AG08396 (cell line): ENCODE measurements at regions not wholly inside any gene's neighbourhood (a gene's known extent, or its start where the extent isn't known, plus 50 kb on each side); places are given as distances from the start of the nearest gene placed in this dataset.

Experiments
- DNase-seq: peaks from one replicate; pipeline ENCODE4 v3.0.0; 2012; ENCODE audit warnings: low spot score, mixed read lengths

- no peak for DNase-seq
Observed at GRCh38 chr10:8424555-8425211, 370.2 kb downstream of the GATA3 start.

GRCh38 chr10:8428654-8429053, 374.2 kb downstream of the GATA3 start:
- DNase-seq, result no peak

DNA sequence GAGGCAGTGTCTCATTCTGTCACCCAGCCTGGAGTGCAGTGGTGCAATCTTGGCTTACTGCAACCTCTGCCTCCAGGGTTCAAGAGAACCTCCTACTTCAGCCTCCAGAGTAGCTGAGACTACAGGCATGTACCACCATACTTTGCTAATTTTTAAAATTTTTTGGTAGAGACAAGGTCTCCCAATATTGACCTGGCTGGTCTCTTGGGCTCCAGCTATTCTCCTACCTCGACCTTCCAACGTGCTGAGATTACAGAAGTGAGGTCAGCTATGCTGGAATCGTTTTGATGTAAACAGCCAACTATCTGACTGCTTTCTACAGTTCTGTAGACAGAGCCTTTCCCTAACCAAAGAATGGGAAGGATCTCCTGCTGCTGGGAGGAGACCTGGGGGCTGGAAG, 375.8 kb downstream of the GATA3 start:
- DNase-seq, result no peak

DNA sequence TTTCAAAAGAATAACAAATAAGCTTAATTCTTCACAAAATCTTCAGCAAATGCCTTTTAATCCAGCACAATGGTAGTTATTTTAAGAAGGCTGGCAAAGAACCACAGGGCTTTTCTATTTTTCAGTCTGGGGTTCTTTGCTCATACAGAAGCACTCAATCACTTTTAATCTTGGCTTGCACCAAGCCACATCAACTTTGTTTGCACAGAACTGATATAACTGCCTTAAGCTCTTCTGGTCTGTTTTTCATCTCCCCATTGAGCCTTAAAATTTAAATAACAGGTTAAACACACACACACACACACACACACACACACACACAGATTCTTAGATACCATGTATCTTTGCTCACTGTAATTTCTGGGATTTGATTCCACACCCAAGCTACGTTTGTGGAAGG, 377.0 kb downstream of the GATA3 start:
- DNase-seq, result no peak

GRCh38 chr10:8435186-8436055, 380.9 kb downstream of the GATA3 start:
- DNase-seq, result no peak

DNA sequence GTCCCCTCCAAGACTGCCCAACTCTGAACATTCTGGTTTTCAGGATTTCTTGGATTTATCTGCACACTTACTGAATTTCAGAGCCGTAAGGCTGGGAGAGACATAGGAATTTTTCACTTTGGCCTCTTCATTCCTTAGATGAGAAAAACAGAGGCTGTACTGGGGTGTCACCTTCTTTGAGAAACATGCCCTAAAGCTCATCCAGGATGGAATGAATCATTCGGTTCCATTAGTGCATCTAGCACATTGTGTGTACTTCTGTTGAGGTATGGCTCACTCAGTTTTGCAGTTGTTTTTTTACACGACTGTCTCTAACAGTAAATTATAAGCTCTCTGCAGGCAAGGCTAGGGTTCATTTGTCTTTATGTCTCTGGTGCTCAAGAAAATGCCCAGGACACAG, 383.4 kb downstream of the GATA3 start:
- no peak for DNase-seq

DNA sequence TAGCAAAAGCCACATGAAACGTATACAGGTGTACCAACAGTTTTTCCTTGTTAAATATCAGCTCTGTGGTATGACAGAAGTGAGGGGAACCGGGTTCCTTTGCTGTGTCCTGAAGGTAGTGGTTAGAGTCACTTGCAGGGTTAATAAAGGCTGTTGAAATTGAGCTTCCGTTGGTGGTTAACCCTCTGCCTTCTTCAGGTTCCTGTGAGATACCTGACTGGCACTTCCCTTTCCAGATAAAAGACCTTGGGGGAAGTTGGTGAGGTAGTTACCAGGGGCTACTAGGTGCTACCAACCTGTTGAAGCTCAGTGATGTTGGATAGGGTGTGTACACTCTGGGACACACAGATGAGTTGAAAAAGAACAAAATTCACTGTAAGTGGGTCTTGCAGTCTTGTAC, 384.1 kb downstream of the GATA3 start:
- DNase-seq, result no peak

DNA sequence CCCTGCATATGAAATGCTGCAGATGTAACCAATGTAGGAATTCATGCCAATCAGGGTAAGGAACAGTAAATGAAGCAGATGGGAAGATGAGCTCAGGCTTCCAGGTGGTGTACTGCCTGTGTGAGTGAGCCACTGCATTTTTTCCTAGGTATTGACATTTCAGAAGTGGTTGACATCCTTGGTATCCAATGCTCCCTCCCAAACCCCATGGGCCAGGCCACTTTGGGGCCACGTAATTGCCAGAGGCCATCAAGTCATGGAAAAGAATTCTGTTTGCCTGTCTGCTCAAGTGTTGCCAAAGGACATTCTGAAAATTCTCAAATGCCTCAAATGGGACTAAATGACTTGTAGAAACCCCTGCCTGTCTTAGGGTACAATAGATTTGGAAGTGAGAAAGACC, 384.6 kb downstream of the GATA3 start:
- DNase-seq, result no peak

- DNase-seq, result no peak
Observed at GRCh38 chr10:8444630-8445029, 390.1 kb downstream of the GATA3 start.

DNA sequence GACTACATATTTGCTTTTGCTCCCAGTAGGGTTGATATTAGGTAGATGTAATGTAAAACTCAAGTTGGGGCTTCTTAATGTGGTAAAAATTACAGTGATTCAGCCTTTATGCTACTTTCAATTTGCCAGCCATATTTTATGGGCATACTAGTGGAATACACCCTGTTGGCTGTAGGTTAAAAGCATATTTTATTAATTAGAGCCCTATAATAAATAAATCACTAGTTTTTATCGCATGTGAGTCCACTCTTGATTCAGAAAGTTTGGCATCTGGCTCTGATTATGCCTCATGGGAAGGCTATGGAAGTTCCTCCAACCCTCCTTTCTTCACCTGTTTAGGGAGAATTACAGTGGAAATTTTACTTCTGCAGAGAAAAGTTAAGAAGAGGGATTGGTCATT, 390.9 kb downstream of the GATA3 start:
- DNase-seq, result no peak

- DNase-seq, result no peak
Observed at GRCh38 chr10:8449909-8450308, 395.4 kb downstream of the GATA3 start.

GRCh38 chr10:8453587-8453986, 399.1 kb downstream of the GATA3 start:
- no peak for DNase-seq

DNA sequence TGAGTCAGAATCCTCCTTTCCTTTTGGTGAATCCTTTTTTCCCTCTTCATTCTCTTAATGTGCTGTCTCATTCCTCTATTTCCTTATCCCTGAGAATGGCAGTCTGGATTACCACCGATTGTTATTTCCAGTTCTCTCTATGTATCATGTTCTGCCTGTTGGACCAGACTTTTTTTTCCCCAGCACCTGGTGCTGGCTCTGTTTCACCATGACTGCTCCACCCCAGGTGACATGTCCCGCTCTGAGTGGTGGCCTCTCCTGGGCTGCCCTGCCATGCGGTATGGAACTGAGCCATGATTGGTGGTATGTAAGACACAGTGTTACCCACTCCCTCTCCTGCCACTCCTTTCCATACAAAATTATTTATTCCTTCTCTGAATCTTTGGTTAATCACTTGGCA, 399.9 kb downstream of the GATA3 start:
- no peak for DNase-seq

DNA sequence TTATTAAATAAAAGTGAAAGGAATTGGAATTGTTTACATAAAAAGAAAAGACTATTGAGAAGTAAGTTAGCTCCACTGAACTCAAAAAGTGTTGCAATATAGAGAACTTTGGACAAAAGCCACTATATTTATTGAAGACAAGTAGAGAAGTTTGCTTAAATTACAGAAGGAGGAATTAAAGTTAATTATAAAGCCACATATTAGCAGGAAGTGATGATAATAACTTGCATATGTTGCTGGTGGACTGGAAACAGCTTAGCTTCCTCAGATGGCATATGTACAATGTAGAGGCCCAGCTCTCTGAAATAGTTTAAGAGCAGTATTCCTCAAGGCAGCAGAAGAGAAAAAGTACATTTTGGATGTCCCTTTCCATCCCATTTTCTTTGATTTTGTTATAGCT, 400.7 kb downstream of the GATA3 start:
- no peak for DNase-seq

DNA sequence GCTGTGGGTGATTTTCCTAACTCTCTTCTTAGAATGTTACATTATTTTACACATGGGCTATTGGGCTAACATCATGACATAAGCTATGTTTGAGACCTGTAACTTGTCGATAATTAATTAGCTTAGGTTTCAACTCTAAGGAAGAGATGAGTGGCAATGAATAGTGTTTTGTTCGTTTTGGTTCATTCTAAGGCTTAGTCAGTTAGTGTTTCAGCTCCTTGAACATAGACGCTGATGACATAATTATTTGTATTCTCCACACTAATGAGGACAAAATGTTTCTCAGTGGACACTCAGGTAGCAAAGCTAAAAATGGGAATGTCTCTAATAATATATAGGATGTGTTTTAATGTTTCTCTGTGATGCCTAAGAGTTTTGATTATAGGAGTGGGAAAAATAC, 401.9 kb downstream of the GATA3 start:
- DNase-seq, result no peak

GRCh38 chr10:8460626-8461025, 406.1 kb downstream of the GATA3 start:
- no peak for DNase-seq

GRCh38 chr10:8462565-8462964, 408.1 kb downstream of the GATA3 start:
- DNase-seq, result no peak

- no peak for DNase-seq
Observed at GRCh38 chr10:8463853-8464252, 409.4 kb downstream of the GATA3 start.

DNA sequence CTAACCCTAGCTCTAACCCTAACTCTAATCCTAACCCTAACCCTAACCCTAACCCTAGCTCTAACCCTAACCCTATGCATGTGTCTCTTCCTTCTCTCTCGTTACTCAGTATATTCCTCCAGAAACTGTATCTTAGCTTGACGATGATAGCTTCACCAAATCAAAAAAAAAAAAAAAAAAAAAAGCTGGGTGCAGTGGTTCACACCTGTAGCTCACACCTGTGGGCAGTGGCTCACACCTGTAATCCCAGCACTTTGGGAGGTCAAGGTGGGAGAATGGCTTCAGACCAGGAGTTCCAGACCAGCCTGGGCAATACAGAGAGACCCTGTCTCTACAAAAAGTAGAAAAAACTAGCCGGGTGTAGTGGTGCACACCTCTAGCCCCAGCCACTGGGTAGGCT, 414.0 kb downstream of the GATA3 start:
- no peak for DNase-seq

DNA sequence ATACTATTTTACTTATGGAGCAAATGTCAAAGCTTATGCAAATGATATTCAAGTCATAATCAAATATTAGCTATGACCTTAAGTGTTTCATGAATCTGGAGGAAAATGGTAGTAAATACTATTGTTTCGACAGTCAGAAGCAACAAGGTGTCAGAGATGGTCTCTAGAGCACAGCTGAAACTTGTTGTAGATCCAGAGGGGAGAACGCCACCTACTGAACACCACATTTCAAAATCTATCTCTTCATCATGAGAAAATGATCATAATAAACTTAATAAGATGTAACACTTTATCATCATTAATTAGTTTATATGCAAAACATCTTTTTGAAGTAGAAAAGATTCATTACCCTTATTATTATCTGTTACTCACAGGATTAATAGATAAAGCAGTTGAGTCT, 418.7 kb downstream of the GATA3 start:
- no peak for DNase-seq

- DNase-seq, result no peak
Observed at GRCh38 chr10:8477300-8477699, 422.8 kb downstream of the GATA3 start.

GRCh38 chr10:8481718-8482504, 427.4 kb downstream of the GATA3 start:
- DNase-seq, result no peak

- no peak for DNase-seq
Observed at GRCh38 chr10:8485032-8485431, 430.5 kb downstream of the GATA3 start.
